PC-9 (cell line): ENCODE measurements at regions not wholly inside any gene's neighbourhood (a gene's known extent, or its start where the extent isn't known, plus 50 kb on each side); places are given as distances from the start of the nearest gene placed in this dataset.

Experiments used
- CTCF ChIP-seq: fragments of 200-600 bp; sonication (generic); conservative IDR thresholded peaks from 2 replicates; pipeline ENCODE4 v1.6.1; 2017; ENCODE audit warnings: mixed run types, antibody characterized with exemption, mild to moderate bottlenecking, moderate library complexity
- EZH2 ChIP-seq: fragments of 200-600 bp; sonication (generic); IDR thresholded peaks from 2 replicates; pipeline ENCODE4 v1.8.0; 2017; ENCODE audit warnings: antibody characterized with exemption, low read depth

- TF ChIP-seq EZH2 (no peak), CTCF (no peak)
Observed at GRCh38 chr5:15008476-15008875, 136.9 kb upstream of the ANKH start.
